Stimulated activated CD8-positive, alpha-beta memory T cell treated with anti-CD3 and anti-CD28 coated beads, Interleukin-15, amount 100 ng/mL, for 4 hours (primary cell): ENCODE measurements at regions not wholly inside any gene's neighbourhood (a gene's known extent, or its start where the extent isn't known, plus 50 kb on each side); places are given as distances from the start of the nearest gene placed in this dataset.
A peak's percentile ranks its signal among the peaks of the same experiment; 100 is the strongest.
"Not testable (repeated sequence)": the region's sequence is repeated elsewhere in the genome, so short reads cannot be mapped to it uniquely, and the experiment has no call there.

ENCODE experiments used
- DNase-seq, 2 donors: peaks; one replicate each; pipeline ENCODE4 v3.0.0-alpha.2; 2020; ENCODE audit warnings: low read depth in 2 of 2

DNA sequence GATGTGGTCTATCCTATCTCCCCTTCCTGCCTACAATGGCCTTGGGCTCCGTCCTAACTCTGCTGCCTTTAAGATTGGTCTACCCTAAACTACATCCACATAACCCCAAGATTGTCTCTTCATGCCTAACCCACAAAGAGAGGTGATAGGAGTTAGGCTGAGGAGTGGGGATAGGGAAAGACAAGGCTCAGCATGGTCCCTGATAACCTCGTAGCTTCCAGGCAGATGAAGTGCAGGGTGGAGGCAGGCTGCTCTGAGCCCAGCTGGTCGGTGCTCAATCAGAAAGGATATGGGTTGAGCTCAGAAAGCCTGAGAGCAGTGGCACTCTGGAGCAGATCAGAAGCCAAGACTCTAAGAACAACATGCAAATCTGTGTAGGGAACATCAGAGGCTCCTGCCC, 87.1 kb upstream of the KIF2A start:
- DNase-seq: not testable (repeated sequence)

DNA sequence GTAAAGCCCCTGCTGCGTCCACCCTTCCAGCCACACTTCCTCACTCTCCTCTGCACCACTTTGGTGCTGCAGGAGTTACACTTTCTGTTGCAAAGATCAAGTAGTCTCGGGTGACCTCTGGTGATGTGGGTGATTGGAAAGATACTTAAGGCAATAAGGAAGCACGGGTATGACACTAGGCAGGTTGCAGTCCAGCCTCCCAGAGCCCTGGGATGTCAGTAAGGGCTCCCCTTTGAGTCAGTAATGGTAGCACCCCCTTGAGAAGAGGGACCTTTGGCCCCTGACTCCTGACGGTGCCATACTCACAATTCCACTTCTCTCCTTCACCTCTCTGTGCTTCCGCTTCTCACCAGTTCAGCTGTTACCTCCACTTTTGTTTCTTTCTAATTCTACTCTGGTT, 84.1 kb upstream of the KIF2A start:
- DNase-seq: not testable (repeated sequence)

GRCh38 chr5:62222305-62222704, 83.7 kb upstream of the KIF2A start:
- DNase-seq: not testable (repeated sequence)

- peak; percentile 39 to 65 for DNase-seq
Observed at GRCh38 chr5:62223312-62223670, 82.7 kb upstream of the KIF2A start.

DNA sequence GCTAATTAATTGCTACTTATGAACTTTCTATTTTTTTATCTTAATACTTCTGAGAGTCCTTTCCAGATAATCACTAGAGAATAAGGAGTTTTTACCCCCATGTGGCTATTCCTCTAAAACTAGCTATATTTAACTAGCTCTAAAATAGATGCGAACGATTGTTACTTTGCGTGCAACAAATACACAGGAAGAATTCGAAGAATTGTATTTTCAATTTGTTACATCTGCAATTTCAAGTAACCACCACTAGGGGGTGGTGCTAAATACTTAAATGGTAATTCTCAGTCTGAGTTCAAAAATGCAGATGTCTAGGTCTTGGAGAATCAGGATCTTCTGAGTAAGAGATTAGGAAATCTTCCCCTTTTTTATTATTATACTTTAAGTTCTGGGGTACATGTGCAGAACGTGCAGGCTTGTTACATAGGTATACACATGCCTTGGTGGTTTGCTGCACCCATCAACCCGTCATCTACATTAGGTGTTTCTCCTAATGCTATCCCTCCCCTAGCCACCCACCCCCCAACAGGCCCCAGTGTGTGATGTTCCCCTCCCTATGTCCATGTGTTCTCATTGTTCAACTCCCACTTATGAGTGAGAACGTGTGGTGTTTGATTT, 80.9 kb upstream of the KIF2A start:
- DNase-seq: not testable (repeated sequence)

GRCh38 chr5:62230876-62231388, 75.1 kb upstream of the KIF2A start:
- DNase-seq: not testable (repeated sequence)

GRCh38 chr5:62231576-62231975, 74.4 kb upstream of the KIF2A start:
- DNase-seq: no peak

DNA sequence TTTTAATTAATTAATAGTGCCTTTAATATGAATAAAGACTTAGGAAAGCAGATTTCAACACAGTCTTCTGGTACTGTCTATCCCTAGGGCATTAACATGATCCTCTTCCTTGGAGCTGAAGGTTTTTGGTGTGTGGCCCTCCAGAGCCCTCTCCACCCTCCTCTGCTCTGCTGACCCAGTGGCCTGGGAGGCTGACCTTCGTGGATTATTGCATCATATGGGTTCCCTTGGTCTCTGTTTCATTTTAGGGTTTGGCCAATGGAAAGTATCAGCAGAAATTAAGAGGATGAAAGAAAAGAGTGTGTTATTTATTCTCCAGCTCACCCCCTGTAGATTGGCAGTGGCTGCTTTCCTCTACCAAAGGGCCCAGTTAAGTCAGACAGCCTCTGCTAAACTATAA, 73.8 kb upstream of the KIF2A start:
- not testable (repeated sequence) for DNase-seq

GRCh38 chr5:62233083-62234046, 72.6 kb upstream of the KIF2A start:
- DNase-seq: not testable (repeated sequence)

GRCh38 chr5:62236593-62236992, 69.4 kb upstream of the KIF2A start:
- DNase-seq: not testable (repeated sequence)

- DNase-seq: not testable (repeated sequence)
Observed at GRCh38 chr5:62237944-62238343, 68.1 kb upstream of the KIF2A start.

- DNase-seq: not testable (repeated sequence)
Observed at GRCh38 chr5:62238584-62238983, 67.4 kb upstream of the KIF2A start.

DNA sequence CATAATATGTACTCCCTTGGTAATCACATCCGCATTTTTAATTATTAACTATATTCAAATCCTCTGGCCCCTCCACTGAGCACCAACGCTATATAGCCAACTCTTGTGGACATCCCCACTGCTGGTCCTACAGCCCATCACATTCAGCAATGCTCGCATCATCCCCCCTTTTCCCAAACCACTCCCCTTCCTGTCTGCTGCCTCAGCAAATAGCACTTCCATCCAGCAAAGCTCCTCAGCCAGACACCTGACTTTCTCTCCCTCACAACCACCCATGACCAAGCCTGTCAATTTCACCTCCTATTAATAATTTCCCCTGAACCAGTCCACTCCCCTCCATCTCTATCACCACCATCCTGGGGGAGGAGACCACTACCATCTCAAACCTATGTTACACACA, 65.5 kb upstream of the KIF2A start:
- DNase-seq: not testable (repeated sequence)

GRCh38 chr5:62242000-62242399, 64.0 kb upstream of the KIF2A start:
- DNase-seq: not testable (repeated sequence)

- DNase-seq: not testable (repeated sequence)
Observed at GRCh38 chr5:62243046-62243445, 63.0 kb upstream of the KIF2A start.

GRCh38 chr5:62248192-62248591, 57.8 kb upstream of the KIF2A start:
- not testable (repeated sequence) for DNase-seq

GRCh38 chr5:62250085-62250484, 55.9 kb upstream of the KIF2A start:
- not testable (repeated sequence) for DNase-seq

DNA sequence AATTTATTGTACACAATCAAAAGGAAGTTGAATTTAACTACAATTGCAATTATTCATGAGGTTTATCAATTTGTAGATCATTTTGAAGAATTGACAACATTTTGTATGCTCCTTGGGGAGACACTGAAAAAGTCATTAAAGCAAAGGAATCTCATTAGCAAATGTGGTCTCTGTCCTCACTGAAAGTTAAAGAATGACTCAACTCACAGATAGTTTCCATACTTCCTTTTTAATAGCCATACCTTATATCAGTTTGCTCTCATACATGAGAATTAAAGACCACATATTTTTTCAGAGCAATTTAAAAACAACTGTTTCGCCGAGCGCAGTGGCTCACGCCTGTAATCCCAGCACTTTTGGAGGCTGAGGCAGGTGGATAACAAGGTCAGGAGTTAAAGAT, 55.1 kb upstream of the KIF2A start:
- not testable (repeated sequence) for DNase-seq

DNA sequence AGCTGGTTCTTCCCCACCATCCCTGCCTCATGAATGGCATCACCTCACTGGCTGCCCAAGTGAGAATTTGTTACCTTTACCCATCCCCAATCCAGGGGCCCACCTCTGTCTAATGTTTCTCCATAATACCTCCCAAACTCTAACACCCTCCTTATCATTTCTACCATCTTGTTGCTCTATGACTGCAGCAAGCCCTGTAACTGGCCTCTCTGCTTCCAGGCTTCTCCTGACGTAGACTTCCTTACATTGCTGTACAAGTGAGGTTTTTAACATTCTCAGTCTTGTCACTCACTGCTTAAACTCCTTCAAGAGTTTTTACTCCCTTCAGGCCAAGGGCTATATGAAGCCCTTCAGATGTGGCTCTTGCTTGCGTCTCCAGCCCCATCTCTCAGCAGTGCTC, 53.5 kb upstream of the KIF2A start:
- DNase-seq: not testable (repeated sequence)

GRCh38 chr5:62255551-62255950, 50.5 kb upstream of the KIF2A start:
- DNase-seq: not testable (repeated sequence)

DNA sequence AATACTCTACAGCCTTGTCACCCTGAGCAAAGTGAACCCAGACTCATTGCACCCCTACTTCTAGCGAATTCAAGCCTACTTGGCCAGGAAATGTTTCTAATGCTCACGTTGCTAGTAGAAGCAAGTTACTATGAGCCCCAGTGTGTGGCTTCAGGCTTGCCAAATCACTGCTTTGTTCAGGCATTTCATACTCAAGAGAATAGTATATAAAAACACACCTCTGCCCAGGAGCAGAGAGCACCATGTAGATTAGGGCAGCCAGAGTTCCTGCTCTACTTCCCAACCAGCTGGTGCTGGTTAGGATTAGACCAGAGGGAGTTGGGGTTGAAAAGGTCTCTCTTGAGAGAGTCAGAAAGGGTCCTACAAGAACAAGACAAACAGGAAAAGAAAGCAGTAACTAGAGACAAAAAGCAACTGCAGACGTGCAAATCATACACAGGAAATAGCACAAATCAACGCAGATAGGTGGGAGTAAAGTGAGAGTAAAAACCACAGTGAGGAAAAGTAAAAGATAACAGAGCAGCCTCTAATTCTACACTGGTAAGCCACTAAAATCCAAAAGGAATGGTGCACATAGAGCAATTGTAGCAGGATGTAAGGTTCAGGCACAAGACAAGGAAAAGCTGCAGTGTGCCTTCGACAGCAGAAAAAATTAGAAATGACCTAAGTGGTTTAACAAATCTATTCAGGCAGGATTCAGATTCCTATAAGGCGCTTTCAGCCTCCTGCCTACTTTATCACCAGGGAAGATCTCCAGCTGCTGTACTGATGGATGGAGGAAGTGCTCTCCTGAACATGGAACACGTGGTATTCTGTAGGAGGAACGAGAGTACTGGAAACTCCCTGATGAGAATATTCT, 49.6 kb upstream of the KIF2A start:
- no peak for DNase-seq
